NB4 (cell line): ENCODE measurements at regions not wholly inside any gene's neighbourhood (a gene's known extent, or its start where the extent isn't known, plus 50 kb on each side); places are given as distances from the start of the nearest gene placed in this dataset.

Source experiments
- CTCF ChIP-seq: IDR thresholded peaks from one replicate; pipeline ENCODE4 v1.5.1; 2012; ENCODE audit warnings: low read depth, low read length
- MYC ChIP-seq: IDR thresholded peaks from 2 replicates; pipeline ENCODE4 v1.6.1; 2011; ENCODE audit warnings: low read depth, low read length
- POLR2A ChIP-seq: IDR thresholded peaks from 2 replicates; pipeline ENCODE4 v1.6.1; 2011; ENCODE audit warnings: mild to moderate bottlenecking; ENCODE audit not compliant: insufficient read length; ENCODE audit errors: extremely low read depth
- TF ChIP-seq, protein P1 (sequence below): IDR thresholded peaks from 2 replicates; pipeline ENCODE4 v1.6.1; 2011; ENCODE audit warnings: low read depth, low read length

DNA sequence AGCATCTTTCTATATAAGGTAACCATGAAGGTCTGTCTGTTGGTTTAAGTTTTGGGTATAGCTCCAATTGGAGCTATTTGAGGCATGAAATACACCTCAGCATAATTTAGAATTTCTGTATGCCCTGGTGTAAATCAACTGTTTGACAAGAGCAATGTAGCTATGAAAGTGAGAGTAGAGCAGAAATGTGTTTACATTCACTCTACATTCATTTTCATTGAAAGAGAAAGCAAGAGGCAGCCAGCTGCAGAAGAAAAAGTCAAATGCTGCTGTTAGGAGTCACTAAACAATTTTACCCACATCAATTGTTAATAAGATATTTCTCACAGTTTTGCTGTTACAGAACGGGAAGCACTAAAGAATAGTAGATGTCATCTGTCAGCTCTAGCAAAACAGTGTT is 252.5 kb downstream of the SLC6A15 start:
- no peak for TF ChIP-seq POLR2A
- TF ChIP-seq CTCF, result no peak
- TF ChIP-seq, protein P1, sequence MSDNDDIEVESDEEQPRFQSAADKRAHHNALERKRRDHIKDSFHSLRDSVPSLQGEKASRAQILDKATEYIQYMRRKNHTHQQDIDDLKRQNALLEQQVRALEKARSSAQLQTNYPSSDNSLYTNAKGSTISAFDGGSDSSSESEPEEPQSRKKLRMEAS, result no peak
- no peak for TF ChIP-seq MYC
